CD8-positive, alpha-beta memory T cell (primary cell): ENCODE measurements at regions not wholly inside any gene's neighbourhood (a gene's known extent, or its start where the extent isn't known, plus 50 kb on each side); places are given as distances from the start of the nearest gene placed in this dataset.

Experiments used
- CTCF ChIA-PET: fragments of 350-600 bp; sonication (Branson Sonifier 250); formaldehyde crosslinking; loops from one replicate; lab custom pipeline; 2021; ENCODE audit warnings: antibody characterized with exemption; lab: Charles Lee
- POLR2A ChIA-PET: fragments of 350-600 bp; sonication (Branson Sonifier 250); formaldehyde crosslinking; loops from one replicate; lab custom pipeline; 2021; ENCODE audit warnings: antibody characterized with exemption; lab: Charles Lee
- DNase-seq, 5 donors: peaks; one replicate each; pipeline versions ENCODE4 v3.0.0 to v3.0.0-alpha.2; 2020 to 2022; ENCODE audit warnings: mixed read lengths in 1 of 5
- H3K27ac ChIP-seq: one replicate; pipeline ENCODE4 v1.7.0; 2013; ENCODE audit warnings: low read depth, mild to moderate bottlenecking, low read length, moderate library complexity
- H3K27me3 ChIP-seq: 2 replicates; pipeline ENCODE4 v1.7.0; 2013; ENCODE audit warnings: low read length, mild to moderate bottlenecking; ENCODE audit not compliant: insufficient read depth, poor library complexity, severe bottlenecking
- H3K36me3 ChIP-seq: 2 replicates; pipeline ENCODE4 v1.7.0; 2013; ENCODE audit warnings: mild to moderate bottlenecking, low read length, moderate library complexity; ENCODE audit not compliant: insufficient read depth
- H3K4me1 ChIP-seq: 2 replicates; pipeline ENCODE4 v1.7.0; 2013; ENCODE audit warnings: mild to moderate bottlenecking, low read length, moderate library complexity; ENCODE audit not compliant: insufficient read depth
- H3K4me3 ChIP-seq: 2 replicates; pipeline ENCODE4 v1.7.0; 2013; ENCODE audit warnings: mild to moderate bottlenecking, low read length
- H3K9me3 ChIP-seq: 2 replicates; pipeline ENCODE4 v1.7.0; 2013; ENCODE audit warnings: mild to moderate bottlenecking, low read length
- H3K27ac Mint-ChIP-seq, 8 donors: one replicate each; pipeline ENCODE4 v1.8.0; 2020 to 2021; ENCODE audit warnings: mixed read lengths in 8 of 8, mild to moderate bottlenecking in 6 of 8, inconsistent platforms in 3 of 8, moderate library complexity in 3 of 8
- H3K27me3 Mint-ChIP-seq, 2 donors: one replicate each; pipeline ENCODE4 v1.8.0; 2020 to 2021; ENCODE audit warnings: mixed read lengths in 2 of 2, mild to moderate bottlenecking in 1 of 2, moderate library complexity in 1 of 2
- H3K36me3 Mint-ChIP-seq, 3 donors: one replicate each; pipeline ENCODE4 v1.8.0; 2020 to 2021; ENCODE audit warnings: mixed read lengths in 3 of 3, inconsistent platforms in 1 of 3, mild to moderate bottlenecking in 1 of 3
- H3K4me1 Mint-ChIP-seq, 3 donors: one replicate each; pipeline ENCODE4 v1.8.0; 2020 to 2021; ENCODE audit warnings: mixed read lengths in 3 of 3, inconsistent platforms in 1 of 3, mild to moderate bottlenecking in 1 of 3
- H3K4me3 Mint-ChIP-seq, 7 donors: one replicate each; pipeline ENCODE4 v1.8.0; 2020 to 2021; ENCODE audit warnings: mixed read lengths in 7 of 7, mild to moderate bottlenecking in 6 of 7, moderate library complexity in 4 of 7, inconsistent platforms in 2 of 7
- H3K9me3 Mint-ChIP-seq, 5 donors: one replicate each; pipeline ENCODE4 v1.8.0; 2020 to 2022; ENCODE audit warnings: mixed read lengths in 5 of 5, mild to moderate bottlenecking in 3 of 5, moderate library complexity in 2 of 5, inconsistent platforms in 1 of 5

DNA sequence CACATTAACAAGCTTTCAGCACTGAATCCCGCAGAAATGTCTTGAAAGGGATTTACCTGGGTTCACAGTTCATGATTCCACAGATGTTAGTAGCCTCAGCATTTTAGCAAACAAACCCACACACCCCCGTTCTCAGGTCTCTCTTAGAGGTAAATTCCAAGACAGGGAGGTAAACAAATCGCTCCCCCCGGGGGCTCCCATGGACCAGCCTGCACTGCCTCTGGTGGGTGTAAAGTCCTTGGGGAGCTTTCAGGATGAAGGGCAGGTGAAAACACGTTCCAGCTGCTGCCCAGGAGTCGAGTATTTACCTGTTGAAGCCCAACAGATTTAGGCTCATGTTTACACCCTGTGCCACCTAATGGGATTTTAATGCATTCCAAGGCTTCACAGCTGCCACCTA is 187.0 kb upstream of the FOXQ1 start:
- H3K4me1 Mint-ChIP-seq, result peaks cover 0 to 9% (median 5%) of the 10 kb centered on the region in 3 donors
- ChIA-PET POLR2A (no interaction called here), CTCF (no interaction called here)
- no peak overlapping the region for H3K27ac Mint-ChIP-seq
- H3K9me3 Mint-ChIP-seq, result no peaks in the 10 kb centered on the region
- Histone ChIP-seq H3K4me3 (no peak overlapping the region), H3K27me3 (no peaks in the 10 kb centered on the region), H3K36me3 (no peaks in the 10 kb centered on the region), H3K4me1 (no peaks in the 10 kb centered on the region), H3K9me3 (no peaks in the 10 kb centered on the region), H3K27ac (no peak overlapping the region)
- no peaks in the 10 kb centered on the region for H3K36me3 Mint-ChIP-seq
- H3K27me3 Mint-ChIP-seq, result peaks cover 14 to 22% of the 10 kb centered on the region in 2 donors
- no peak overlapping the region for H3K4me3 Mint-ChIP-seq
- no peak for DNase-seq

DNA sequence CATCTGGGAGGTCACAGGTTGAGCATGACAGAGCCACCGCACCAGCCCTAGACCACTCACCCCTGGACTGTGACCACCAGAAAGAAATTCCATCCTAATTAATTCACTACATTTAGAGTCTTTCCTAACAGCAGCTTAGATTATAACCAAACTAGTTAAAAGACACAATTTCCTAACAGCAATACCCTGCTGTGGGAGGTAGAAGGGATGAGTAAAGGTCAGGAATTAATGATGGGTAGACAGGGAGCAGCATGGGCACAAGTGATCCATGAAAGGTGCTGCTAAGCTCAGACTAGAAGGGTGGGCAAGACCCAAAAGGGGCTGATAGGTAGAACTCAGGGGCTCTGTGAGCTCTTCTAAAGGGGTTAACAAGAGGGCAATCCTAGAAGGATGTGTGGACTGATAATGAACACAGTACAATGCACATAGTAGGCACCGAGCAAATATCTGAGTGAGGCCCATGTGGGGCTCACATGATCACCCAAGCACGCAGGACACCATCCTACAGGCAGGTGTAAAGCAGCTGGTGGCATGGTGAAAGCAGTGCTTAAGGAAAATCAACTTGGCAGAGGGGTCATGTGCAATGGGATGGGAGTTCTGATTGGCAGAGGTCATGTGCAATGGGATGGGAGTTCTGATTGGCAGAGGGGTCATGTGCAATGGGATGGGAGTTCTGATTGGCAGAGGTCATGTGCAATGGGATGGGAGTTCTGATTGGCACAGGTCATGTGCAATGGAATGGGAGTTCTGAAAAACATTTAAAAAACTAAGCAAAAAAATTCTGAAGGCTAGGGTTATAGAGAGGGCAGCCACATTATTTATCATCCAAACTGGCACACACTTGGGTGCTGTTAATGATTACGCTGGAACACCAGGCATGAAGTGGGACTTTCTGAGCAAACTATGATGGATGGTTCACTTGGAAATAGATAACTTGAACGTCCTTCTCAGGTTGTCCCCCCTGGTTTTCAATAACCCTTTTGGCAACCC is 188.2 kb upstream of the FOXQ1 start:
- Histone ChIP-seq H3K27ac (no peak overlapping the region), H3K9me3 (no peaks in the 10 kb centered on the region), H3K4me3 (no peak overlapping the region), H3K27me3 (no peaks in the 10 kb centered on the region), H3K36me3 (no peaks in the 10 kb centered on the region), H3K4me1 (no peaks in the 10 kb centered on the region)
- ChIA-PET CTCF (no interaction called here), POLR2A (no interaction called here)
- DNase-seq, result no peak
- Mint-ChIP-seq H3K4me3 (no peak overlapping the region), H3K36me3 (no peaks in the 10 kb centered on the region), H3K4me1 (peaks cover 0 to 9% (median 5%) of the 10 kb centered on the region in 3 donors), H3K9me3 (peaks cover 0 to 2% (median 0%) of the 10 kb centered on the region in 5 donors), H3K27ac (no peak overlapping the region), H3K27me3 (peaks cover 14 to 26% of the 10 kb centered on the region in 2 donors)

DNA sequence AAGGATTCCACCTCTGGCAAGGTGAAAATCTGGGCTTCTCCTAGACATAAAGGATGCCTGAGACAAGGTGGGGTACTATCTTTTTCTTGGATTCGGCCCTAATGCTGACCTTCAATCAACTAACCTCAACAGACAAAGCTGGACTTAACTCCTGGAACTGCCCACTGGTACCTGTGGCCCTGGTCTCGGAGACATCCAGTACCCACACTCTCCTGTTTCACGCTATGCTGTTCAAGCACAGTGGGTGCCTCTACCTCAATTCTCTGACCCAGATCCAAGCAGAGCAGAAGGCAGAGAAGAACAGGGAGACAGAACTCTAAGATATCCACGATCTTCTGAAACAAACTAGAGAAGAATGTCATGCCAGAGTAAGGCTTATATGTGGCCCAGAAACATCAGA is 189.8 kb upstream of the FOXQ1 start:
- no peak overlapping the region for H3K4me3 Mint-ChIP-seq
- H3K4me1 Mint-ChIP-seq, result no peaks in the 10 kb centered on the region
- no peaks in the 10 kb centered on the region for H3K36me3 Mint-ChIP-seq
- peaks cover 0 to 2% (median 0%) of the 10 kb centered on the region in 5 donors for H3K9me3 Mint-ChIP-seq
- H3K9me3 ChIP-seq, result no peaks in the 10 kb centered on the region
- no peaks in the 10 kb centered on the region for H3K4me1 ChIP-seq
- ChIA-PET CTCF (no interaction called here), POLR2A (no interaction called here)
- no peaks in the 10 kb centered on the region for H3K27me3 ChIP-seq
- no peak overlapping the region for H3K27ac Mint-ChIP-seq
- H3K27me3 Mint-ChIP-seq, result peaks cover 14 to 26% of the 10 kb centered on the region in 2 donors
- H3K36me3 ChIP-seq, result no peaks in the 10 kb centered on the region
- H3K4me3 ChIP-seq, result no peak overlapping the region
- no peak overlapping the region for H3K27ac ChIP-seq
- DNase-seq, result no peak

DNA sequence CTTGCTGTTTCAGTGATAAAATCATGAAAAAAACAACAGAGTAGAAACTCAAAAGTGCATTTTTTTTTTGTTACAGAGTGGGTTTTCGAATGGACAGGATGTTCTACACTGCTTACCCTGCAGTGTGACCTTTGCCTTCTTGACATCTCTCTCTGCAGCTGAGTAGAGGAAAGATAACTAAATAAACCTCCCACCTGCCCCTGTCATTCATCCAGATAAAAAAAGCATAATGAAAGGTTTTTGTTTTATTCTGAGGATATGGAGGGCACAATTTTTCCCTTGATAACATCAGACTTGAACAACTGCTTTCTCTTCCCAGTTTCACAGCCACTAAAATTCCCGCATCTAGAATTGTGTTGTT is 193.6 kb upstream of the FOXQ1 start:
- Mint-ChIP-seq H3K27me3 (peaks cover 9 to 29% of the 10 kb centered on the region in 2 donors), H3K4me1 (no peaks in the 10 kb centered on the region), H3K36me3 (no peaks in the 10 kb centered on the region), H3K27ac (no peak overlapping the region), H3K4me3 (no peak overlapping the region), H3K9me3 (peaks cover 0 to 2% (median 0%) of the 10 kb centered on the region in 5 donors)
- Histone ChIP-seq H3K9me3 (no peaks in the 10 kb centered on the region), H3K27ac (no peak overlapping the region), H3K27me3 (no peaks in the 10 kb centered on the region), H3K4me1 (no peaks in the 10 kb centered on the region), H3K36me3 (no peaks in the 10 kb centered on the region), H3K4me3 (no peak overlapping the region)
- CTCF ChIA-PET, result no interaction called here
- DNase-seq, result no peak
- POLR2A ChIA-PET, result no interaction called here

DNA sequence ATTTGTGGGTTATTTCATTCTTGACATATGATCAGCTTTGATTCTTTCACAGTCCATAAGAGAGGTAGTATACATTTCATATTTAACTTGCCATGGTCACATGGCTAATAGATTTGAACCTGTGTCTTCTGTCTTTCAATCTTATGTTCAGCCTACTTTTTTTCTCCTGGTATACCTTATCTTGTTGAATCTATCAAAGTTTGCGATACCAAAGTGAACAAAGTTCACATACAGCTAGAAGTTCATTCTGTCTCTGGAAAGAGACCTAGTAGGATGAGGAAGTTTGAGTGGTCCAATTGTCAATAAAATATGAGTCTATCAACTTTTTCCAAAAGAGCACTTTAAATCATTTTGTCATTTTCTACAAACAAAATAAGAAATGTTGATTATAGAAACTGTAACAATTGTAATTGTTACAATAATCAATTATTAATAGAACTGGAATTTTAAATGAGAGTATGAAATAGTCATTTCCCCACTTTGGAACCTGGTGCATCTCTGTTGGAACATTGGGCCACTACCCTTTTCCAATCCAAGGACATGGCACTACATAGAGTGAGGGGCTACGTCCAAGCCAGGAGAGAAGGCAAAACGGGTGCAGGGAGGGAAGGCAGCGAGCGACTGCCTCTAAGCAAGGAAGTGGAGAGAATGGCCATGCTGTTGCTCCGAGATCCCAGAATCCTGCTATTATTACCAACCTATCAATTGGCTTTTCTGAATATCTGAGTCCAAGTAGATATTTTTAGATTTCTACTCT is 194.2 kb upstream of the FOXQ1 start:
- CTCF ChIA-PET, result no interaction called here
- H3K27me3 Mint-ChIP-seq, result peaks cover 6 to 27% of the 10 kb centered on the region in 2 donors
- no peak overlapping the region for H3K4me3 Mint-ChIP-seq

DNA sequence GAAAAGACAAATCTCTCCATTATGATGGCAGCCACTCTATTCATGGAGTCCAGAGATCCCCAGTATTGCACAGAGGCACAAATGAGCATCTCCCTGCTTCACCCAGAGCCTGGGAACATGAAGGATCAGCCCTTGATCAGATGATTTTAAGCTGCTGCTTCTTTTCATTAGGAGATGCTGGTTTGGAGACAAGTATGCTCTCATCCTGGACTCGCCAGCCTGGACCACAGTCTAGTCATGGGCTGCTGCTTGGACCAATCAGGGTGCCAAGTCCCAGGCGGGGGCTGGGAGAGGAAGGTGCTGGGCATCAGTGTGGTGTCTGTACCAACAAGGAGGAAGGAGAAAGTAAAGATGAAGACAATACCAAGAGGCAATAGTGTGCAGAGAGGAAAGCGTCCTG is 195.7 kb upstream of the FOXQ1 start:
- CTCF ChIA-PET, result no interaction called here
- Histone ChIP-seq H3K4me1 (no peaks in the 10 kb centered on the region), H3K9me3 (no peaks in the 10 kb centered on the region), H3K27me3 (no peaks in the 10 kb centered on the region), H3K27ac (no peak overlapping the region), H3K4me3 (no peak overlapping the region), H3K36me3 (no peaks in the 10 kb centered on the region)
- H3K27ac Mint-ChIP-seq, result no peak overlapping the region
- no peaks in the 10 kb centered on the region for H3K4me1 Mint-ChIP-seq
- DNase-seq, result no peak
- peaks cover 4 to 24% of the 10 kb centered on the region in 2 donors for H3K27me3 Mint-ChIP-seq
- no peaks in the 10 kb centered on the region for H3K36me3 Mint-ChIP-seq
- no peak overlapping the region for H3K4me3 Mint-ChIP-seq
- POLR2A ChIA-PET, result no interaction called here
- peaks cover 0 to 2% (median 0%) of the 10 kb centered on the region in 5 donors for H3K9me3 Mint-ChIP-seq

More for the DNA sequence above, 194.2 kb upstream of the FOXQ1 start:
- H3K4me1 ChIP-seq, result no peaks in the 10 kb centered on the region
- Mint-ChIP-seq H3K9me3 (peaks cover 0 to 2% (median 0%) of the 10 kb centered on the region in 5 donors), H3K4me1 (no peaks in the 10 kb centered on the region), H3K27ac (no peak overlapping the region), H3K36me3 (no peaks in the 10 kb centered on the region)
- H3K9me3 ChIP-seq, result no peaks in the 10 kb centered on the region
- H3K27me3 ChIP-seq, result no peaks in the 10 kb centered on the region
- H3K4me3 ChIP-seq, result no peak overlapping the region
- DNase-seq, result no peak
- no peaks in the 10 kb centered on the region for H3K36me3 ChIP-seq
- no peak overlapping the region for H3K27ac ChIP-seq
- POLR2A ChIA-PET, result no interaction called here

DNA sequence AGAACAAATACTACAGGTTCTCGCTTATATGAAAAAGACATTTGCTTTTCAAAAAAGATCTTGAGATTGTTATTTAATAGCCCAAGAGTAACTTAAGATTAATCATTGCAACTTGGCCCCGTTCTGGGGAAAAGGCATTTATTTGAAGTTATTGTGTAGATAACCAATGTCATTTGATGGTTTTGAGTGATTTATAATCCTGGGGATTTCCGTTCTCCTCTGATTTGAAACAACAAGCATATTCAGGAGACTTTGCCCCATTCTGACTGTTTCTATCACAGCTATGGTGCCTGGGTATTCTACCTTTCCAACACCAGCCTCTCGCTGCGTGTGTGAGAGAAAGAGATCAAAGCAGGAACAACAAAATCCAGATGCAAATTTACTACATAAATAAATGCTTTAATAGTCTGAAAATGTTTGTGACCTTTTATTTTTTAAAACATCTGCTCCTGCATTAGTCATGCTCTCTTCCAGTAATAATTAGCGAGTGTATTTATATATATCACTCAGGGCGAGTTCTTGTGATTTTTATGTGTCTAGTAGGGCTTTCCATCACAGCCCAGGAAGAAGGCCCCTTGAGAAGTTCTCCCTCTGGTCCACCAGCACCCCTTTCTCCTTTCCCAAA is 197.9 kb upstream of the FOXQ1 start:
- Mint-ChIP-seq H3K36me3 (no peaks in the 10 kb centered on the region), H3K27ac (no peak overlapping the region), H3K27me3 (peaks cover 4 to 16% of the 10 kb centered on the region in 2 donors), H3K4me3 (no peak overlapping the region), H3K4me1 (no peaks in the 10 kb centered on the region), H3K9me3 (peaks cover 0 to 2% (median 0%) of the 10 kb centered on the region in 5 donors)
- H3K36me3 ChIP-seq, result no peaks in the 10 kb centered on the region
- H3K4me1 ChIP-seq, result no peaks in the 10 kb centered on the region
- DNase-seq, result no peak
- H3K9me3 ChIP-seq, result no peaks in the 10 kb centered on the region
- ChIA-PET CTCF (no interaction called here), POLR2A (no interaction called here)
- H3K4me3 ChIP-seq, result no peak overlapping the region
- no peak overlapping the region for H3K27ac ChIP-seq
- H3K27me3 ChIP-seq, result no peaks in the 10 kb centered on the region

DNA sequence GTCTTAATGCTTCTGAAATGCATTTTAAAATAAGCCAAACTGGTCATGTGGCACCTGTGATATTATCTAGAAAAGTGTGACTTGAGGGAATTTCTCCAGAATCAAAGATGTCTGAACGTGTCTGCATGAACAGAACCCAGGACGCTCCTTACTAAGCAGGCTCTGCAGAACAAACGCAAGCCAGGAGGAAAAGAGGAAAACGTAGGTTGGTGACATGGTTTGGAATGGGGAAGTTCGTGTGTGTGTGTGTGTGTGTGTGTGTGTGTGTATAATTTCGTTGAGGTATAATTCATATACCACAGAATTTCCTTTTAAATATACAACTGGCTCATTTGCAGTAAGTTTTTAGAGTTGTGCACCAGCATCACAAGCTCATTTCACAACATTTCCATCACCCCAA is 200.5 kb upstream of the FOXQ1 start:
- H3K27me3 Mint-ChIP-seq, result peaks cover 8 to 21% of the 10 kb centered on the region in 2 donors
- Histone ChIP-seq H3K27me3 (no peaks in the 10 kb centered on the region), H3K4me1 (no peaks in the 10 kb centered on the region), H3K9me3 (no peaks in the 10 kb centered on the region), H3K36me3 (no peaks in the 10 kb centered on the region), H3K4me3 (no peak overlapping the region), H3K27ac (no peak overlapping the region)
- no peaks in the 10 kb centered on the region for H3K4me1 Mint-ChIP-seq
- no peak overlapping the region for H3K4me3 Mint-ChIP-seq
- DNase-seq, result no peak
- H3K27ac Mint-ChIP-seq, result no peak overlapping the region
- H3K36me3 Mint-ChIP-seq, result no peaks in the 10 kb centered on the region
- H3K9me3 Mint-ChIP-seq, result peaks cover 0 to 6% (median 0%) of the 10 kb centered on the region in 5 donors
- CTCF ChIA-PET, result no interaction called here
- POLR2A ChIA-PET, result no interaction called here
